Loucy (cell line): ENCODE measurements at regions not wholly inside any gene's neighbourhood (a gene's known extent, or its start where the extent isn't known, plus 50 kb on each side); places are given as distances from the start of the nearest gene placed in this dataset.

ENCODE experiments used
- EZH2phosphoT487 ChIP-seq: fragments of 200-600 bp; IDR thresholded peaks from 2 replicates; pipeline ENCODE4 v1.6.1; 2018; ENCODE audit warnings: antibody characterized with exemption, mild to moderate bottlenecking, moderate library complexity, borderline replicate concordance
- TF ChIP-seq, protein P1 (sequence below): fragments of 200-600 bp; sonication (generic); conservative IDR thresholded peaks from 2 replicates; pipeline ENCODE4 v1.5.1; 2014; ENCODE audit warnings: mild to moderate bottlenecking, antibody characterized with exemption, low read length

DNA sequence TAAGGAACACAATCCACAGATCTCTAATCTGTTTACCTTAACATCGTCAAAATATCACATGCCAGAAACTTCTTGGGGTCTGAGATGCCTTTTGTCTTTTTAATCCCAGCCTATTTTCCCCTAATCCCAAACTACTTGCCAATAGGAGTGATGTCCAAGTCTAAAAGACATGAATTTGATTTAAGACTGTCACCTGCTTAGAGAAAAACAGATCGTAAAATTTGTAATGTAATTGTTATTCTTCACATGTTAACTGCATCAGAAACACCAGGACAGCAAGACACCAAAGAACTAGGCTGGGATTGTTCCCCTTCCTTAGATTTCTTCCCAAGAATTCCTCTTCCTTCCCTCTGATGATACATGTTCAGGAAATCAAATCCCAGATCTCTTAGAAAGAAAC is 198.1 kb upstream of the ARHGAP20 start:
- TF ChIP-seq, protein P1, sequence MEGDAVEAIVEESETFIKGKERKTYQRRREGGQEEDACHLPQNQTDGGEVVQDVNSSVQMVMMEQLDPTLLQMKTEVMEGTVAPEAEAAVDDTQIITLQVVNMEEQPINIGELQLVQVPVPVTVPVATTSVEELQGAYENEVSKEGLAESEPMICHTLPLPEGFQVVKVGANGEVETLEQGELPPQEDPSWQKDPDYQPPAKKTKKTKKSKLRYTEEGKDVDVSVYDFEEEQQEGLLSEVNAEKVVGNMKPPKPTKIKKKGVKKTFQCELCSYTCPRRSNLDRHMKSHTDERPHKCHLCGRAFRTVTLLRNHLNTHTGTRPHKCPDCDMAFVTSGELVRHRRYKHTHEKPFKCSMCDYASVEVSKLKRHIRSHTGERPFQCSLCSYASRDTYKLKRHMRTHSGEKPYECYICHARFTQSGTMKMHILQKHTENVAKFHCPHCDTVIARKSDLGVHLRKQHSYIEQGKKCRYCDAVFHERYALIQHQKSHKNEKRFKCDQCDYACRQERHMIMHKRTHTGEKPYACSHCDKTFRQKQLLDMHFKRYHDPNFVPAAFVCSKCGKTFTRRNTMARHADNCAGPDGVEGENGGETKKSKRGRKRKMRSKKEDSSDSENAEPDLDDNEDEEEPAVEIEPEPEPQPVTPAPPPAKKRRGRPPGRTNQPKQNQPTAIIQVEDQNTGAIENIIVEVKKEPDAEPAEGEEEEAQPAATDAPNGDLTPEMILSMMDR: no peak
- TF ChIP-seq EZH2phosphoT487: no peak
